Activated gamma-delta T cell treated with Interleukin-2 at 50 U/mL for 16 hours (primary cell): ENCODE measurements at regions not wholly inside any gene's neighbourhood (a gene's known extent, or its start where the extent isn't known, plus 50 kb on each side); places are given as distances from the start of the nearest gene placed in this dataset.

Source experiments
- DNase-seq: peaks from one replicate; pipeline ENCODE4 v3.0.0-alpha.2; 2020

- DNase-seq: peak; percentile 71
Observed at GRCh38 chr15:69719527-69720240, 267.1 kb downstream of the RPLP1 start.

DNA sequence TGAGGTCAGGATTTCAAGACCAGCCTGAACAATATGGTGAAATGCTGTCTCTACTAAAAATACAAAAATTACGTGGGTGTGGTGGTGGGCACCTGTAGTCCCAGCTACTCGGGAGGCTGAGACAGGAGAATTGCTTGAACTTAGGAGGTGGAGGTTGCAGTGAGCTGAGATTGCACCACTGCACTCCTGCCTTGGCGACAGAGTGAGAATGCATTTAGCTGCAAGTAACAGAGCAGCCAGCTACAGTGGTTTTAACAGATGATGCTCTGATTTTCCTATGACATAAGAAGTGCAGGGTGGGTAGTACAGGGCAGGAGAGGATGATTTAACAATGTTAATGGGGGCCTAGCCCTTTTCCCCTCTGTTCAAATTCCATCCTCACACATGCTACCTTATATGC lies 267.9 kb downstream of the RPLP1 start:
- no peak for DNase-seq

DNA sequence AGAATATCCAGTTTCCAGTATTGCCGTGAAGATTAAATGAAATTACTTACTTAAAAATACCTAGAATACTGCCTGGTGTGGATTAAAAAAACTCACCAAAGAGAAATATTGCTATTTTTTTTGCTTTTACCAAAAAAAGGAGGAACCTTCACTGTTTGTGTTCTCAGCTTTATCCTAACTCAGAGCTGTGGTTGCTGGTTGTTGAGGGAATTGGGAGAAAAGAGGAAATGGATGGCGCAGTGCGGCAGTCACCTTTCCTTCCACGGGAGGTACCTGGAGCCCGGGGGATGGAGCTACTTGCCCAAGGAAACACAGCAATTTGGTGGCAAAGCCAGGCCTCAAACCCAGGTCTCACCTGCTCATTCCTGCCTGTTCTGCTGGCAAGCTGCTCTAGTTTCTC lies 270.3 kb downstream of the RPLP1 start:
- DNase-seq: no peak

- DNase-seq: no peak
Observed at GRCh38 chr15:69723404-69724096, 270.9 kb downstream of the RPLP1 start.

DNA sequence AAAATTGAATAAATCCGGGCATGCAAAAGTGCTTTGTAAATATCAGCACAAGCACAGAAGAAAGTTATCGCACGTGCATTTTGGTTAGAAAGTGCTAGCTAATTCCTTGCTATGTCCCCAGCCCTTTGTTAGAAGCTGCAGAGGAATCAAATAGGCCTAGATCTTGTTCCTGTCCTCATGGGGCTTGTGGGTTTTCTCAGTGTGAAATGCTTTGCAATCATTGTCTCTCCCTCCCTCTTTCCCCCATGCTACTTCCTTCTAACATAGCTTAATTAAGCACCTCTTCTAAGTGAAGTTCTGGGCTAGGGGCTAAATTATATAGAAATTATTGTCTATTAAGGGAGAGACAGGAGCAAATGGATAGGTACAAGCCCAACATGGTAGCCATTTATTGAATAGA lies 271.7 kb downstream of the RPLP1 start:
- no peak for DNase-seq

DNA sequence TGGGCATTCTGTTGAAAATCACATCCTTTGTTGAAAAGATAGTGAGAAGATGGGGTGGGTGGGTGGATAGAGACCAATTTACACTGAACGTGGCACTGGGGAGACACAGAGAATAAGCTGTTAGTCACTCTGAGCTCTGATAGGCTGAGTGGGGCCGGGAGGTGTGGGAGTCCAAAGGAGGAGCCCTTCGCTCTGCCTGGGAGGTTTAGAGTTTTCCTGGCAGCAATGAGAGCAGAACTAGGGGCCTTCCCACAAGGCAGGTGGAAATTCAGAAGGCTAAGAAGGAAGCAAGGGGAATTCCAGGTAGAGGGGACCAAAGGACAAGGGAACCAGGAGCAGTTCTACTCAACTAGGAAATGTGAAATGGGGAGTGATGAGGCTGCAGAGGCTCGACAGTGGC lies 272.7 kb downstream of the RPLP1 start:
- no peak for DNase-seq

- DNase-seq: no peak
Observed at GRCh38 chr15:69725957-69726356, 273.3 kb downstream of the RPLP1 start.

GRCh38 chr15:69727121-69727924 lies 274.7 kb downstream of the RPLP1 start:
- DNase-seq: no peak

- DNase-seq: peak; percentile 81
Observed at GRCh38 chr15:69729167-69729748, 276.6 kb downstream of the RPLP1 start.

DNA sequence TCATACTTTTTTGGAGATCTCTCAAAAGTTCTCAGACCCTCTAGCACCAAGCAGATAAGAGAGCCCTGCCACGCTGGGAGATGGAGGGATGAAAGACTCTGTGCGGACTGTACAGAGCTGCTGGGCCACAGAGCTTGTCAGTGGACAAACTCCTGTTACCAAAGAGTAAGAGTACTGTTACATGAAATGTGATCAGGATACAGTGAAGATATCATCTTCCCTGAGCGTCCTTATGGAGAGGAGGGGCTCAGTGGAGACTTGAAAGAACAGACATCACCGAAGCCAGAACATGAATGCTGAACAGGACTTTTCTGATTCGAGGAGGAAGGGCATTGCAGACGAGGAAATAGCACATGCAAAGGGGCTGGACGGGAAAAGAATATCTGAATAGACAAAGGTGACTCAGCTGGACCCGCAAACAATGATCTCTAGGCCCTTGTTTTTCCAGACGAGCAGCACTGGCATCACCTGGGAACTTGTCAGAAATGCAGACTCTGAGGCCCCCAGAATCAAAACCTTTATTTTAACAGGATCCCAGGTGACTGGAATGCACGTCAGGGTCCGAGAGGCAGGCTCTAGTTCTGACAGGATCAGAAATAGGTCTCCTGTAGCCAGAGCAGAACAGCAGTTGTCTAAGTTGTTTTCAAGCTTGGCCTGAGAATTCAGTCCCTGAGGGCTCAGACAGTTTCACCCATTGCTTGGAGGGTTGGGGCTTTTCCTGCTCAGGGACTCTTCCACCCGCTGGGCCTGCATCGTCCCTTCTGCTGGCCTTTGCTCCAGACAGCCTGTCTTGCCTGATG lies 277.9 kb downstream of the RPLP1 start:
- DNase-seq: no peak

- no peak for DNase-seq
Observed at GRCh38 chr15:69731081-69731330, 278.4 kb downstream of the RPLP1 start.

- DNase-seq: no peak
Observed at GRCh38 chr15:69731581-69731980, 279.0 kb downstream of the RPLP1 start.

DNA sequence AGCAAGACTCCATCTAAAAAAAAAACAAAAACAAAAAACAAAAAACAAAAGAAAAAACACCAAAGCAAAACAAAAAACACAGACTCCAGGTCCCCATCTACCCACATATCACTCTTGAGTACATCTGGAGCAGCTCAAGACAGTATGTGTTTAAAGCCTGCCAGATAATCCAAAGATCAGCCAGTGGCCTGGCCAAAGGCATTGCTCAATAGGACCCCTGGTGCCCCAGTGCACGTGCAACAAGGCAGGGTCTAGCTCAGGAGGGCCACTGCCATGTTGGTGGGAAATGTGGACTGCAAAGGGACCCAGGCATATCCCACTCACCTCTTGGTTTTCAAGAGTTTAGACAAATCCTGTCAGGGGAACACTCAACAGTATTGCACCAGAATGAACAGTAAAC lies 279.5 kb downstream of the RPLP1 start:
- DNase-seq: no peak

GRCh38 chr15:69734699-69735098 lies 282.1 kb downstream of the RPLP1 start:
- no peak for DNase-seq

DNA sequence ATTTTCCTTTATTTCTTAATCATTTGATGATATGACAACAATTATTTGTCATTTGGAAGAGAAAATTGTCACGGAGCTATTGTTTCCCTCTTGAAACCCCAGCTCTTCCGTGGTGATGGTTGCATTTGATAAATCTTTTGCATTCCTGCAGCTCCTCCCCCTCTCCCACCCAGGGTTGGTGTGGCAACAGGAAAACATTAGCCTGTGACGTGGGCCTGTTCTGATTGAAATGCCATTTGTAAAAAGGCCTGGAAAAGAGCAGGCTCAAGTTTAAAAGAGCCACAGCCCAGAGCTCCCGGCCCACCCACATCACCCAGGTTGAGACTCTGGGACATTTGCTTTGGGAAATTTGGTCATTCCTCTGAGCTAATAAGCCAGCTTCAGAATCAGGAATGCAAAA lies 282.5 kb downstream of the RPLP1 start:
- DNase-seq: no peak

DNA sequence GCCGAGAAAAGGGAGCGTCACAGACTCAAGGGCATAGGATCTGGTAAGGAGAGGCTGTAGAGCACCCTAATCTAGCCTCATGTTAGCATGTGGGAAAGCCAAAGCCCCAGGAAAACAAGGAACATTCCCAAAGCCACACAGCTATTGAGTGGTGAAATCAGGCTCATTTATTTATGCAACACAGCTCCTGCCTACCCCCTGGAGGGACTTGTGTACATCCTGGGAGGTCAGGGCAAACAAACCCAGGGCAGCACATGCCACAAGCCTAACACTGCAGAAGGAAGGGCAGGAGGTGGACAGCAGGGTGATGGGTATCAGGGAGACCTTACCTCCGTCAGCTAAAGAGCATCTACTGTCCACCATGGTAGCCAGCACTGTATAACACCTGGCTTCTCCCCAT lies 283.5 kb downstream of the RPLP1 start:
- DNase-seq: no peak

DNA sequence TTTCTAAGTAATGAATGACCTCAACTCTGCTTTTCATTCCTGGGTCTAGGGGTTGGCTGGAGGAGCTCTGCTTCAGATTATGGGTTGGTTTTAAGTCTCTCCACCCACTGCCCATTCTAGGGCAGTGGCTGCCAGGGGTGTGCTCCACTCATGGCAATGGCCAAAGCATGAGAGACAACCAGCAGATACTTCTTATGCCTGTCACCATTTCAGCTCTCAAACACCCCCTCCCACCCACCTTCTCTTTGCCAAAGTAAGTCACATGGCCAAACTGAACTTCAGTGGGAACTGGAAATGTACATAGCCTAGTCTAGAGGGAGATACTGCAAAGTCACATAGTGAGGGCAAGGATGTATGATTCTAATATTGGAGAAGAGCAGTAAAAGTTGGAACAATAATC lies 285.3 kb downstream of the RPLP1 start:
- no peak for DNase-seq

GRCh38 chr15:69740684-69741083 lies 288.1 kb downstream of the RPLP1 start:
- DNase-seq: no peak

DNA sequence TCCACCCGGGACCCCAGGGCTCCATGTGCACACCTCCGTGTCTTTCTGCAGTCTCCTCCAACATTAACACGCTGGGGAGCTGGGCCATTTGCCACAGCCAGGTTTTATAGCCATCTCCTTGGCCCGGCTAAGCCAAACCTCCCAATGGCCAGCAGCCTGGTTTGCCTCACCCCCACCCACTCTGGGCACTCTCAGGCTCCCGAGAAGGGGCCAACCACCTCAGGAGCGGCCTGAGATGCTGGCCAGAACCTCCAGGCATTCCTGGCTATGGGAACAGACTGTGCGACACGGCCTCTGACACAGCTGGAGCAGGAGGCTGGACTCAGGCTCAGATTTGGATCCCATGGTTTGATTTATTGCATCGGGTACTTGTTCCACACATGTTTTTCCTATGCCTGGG lies 289.7 kb downstream of the RPLP1 start:
- DNase-seq: no peak

DNA sequence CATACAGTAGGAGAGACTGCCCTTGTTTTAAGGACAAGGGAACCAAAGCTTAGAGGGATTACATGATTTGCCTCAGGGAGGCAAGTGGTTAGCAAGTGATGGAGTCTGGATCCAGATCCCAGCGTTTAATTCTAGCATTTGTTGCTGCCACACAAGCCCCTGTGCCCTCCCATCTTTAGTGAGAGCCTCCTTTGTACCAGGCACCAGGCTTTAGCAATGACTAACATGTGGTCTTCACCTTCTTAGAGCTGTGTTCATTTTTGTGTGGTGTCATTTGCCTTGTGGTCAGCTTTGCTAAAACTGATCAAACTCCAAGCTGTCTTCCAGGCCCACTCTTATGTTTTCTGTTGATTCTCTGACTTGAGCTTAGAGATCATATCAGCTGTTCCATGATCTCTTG lies 290.5 kb downstream of the RPLP1 start:
- no peak for DNase-seq

GRCh38 chr15:69744391-69745162 lies 292.0 kb downstream of the RPLP1 start:
- DNase-seq: no peak

DNA sequence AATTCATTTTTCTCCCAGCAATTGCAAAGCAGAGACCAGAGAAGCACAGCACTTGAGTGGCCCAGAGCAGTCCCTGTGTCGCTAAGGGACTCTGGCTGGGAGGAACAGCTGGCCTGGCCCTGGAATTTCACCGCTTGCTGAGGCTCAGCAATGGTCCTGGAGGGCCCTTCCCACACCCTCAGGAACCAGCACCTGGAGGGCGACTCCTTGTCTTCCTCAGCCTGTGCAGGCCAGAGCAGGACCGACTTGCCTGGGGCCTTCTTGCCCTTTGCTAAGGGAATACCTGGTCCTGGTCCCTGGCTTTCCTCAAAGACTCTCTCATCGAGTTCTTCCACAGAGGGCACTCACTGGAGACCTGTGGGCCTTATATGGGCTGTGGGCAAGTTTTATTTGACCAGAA lies 294.6 kb downstream of the RPLP1 start:
- DNase-seq: no peak
